ENCODE measurements at regions not wholly inside any gene's neighbourhood (a gene's known extent, or its start where the extent isn't known, plus 50 kb on each side); places are given as distances from the start of the nearest gene placed in this dataset.

DNA sequence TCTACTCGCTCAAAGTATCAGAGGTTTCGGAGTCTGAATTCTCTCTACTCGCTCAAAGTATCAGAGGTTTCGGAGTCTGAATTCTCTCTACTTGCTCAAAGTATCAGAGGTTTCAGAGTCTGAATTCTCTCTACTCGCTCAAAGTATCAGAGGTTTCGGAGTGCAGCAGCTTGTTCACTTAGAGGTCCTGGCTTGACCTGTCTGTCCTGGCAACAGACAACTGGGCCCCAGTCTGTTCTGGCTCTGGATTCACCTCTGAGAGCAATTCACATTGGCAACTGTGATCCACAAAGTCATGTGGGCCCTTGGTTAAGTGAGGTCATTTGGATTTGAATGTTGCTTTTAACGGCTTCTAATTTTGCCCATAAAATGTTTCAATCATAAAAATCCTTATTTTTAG lies 63.9 kb upstream of the ST8SIA6 start:
- 83 to 89% methylated on average over 7 of the region's 7 CpGs for WGBS, 2 donors
- intact Hi-C loops (cut with DNase I) = no loop called here
- TF ChIP-seq CTCF (IDR thresholded peaks at IDR 0.05) = no peak
- TF ChIP-seq POLR2A (IDR thresholded peaks at IDR 0.05) = no peak
- H3K9me3 ChIP-seq = no peaks in the 10 kb centered on the region
- H3K36me3 ChIP-seq (replicated peaks in 1 of 2; ENCODE audit: insufficient read depth in 1 of 2, low read depth in 2 of 2) = no peaks in the 10 kb centered on the region
- no peak for ATAC-seq
- no peak for DNase-seq
- no peaks in the 10 kb centered on the region for H3K4me1 ChIP-seq
- no peaks in the 10 kb centered on the region for H3K27me3 ChIP-seq
- no peak overlapping the region for H3K4me3 ChIP-seq
- no peak overlapping the region for H3K27ac ChIP-seq

DNA sequence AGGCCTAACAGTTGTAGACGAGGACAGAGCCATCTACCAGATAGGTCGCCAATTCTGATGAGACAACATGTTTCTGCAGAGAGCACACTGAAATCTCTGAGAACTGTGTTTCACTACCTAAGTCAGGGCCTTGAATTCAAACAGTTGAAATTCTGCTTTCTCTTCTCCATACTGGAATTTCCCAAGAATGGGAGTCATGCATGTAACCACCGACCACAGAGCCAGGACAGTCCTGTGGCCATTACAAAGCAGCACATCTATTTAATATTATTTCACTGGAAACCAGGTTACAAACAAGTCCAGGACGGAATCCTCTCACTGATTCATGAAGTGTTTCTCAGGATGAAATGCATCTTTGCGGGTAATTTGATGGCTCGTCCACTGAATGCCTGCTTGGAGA lies 62.0 kb upstream of the ST8SIA6 start:
- WGBS, 2 donors = 72 to 76% methylated on average over 6 of the region's 6 CpGs
- Histone ChIP-seq H3K27ac (no peak overlapping the region), H3K4me3 (no peak overlapping the region), H3K27me3 (no peaks in the 10 kb centered on the region), H3K4me1 (peaks cover 6% of the 10 kb centered on the region), H3K9me3 (no peaks in the 10 kb centered on the region), H3K36me3 (replicated peaks in 1 of 2; ENCODE audit: insufficient read depth in 1 of 2, low read depth in 2 of 2) (no peaks in the 10 kb centered on the region)
- TF ChIP-seq CTCF (IDR thresholded peaks at IDR 0.05) = no peak
- no peak for TF ChIP-seq POLR2A (IDR thresholded peaks at IDR 0.05)
- DNase-seq (no peak), ATAC-seq (no peak)
- intact Hi-C loops (cut with DNase I) = no loop called here

- peak; percentile 59 to 77 (median 64) for DNase-seq
- no peak overlapping the region for H3K27ac ChIP-seq
- no peaks in the 10 kb centered on the region for H3K27me3 ChIP-seq
- peak; percentile 66 for ATAC-seq
- no peak overlapping the region for H3K4me3 ChIP-seq
- TF ChIP-seq POLR2A (IDR thresholded peaks at IDR 0.05) (no peak), CTCF (IDR thresholded peaks at IDR 0.05) (no peak)
- no peaks in the 10 kb centered on the region for H3K36me3 ChIP-seq (replicated peaks in 1 of 2; ENCODE audit: insufficient read depth in 1 of 2, low read depth in 2 of 2)
- WGBS, 2 donors = 65 to 82% methylated on average over 5 of the region's 5 CpGs
- peaks cover 6% of the 10 kb centered on the region for H3K4me1 ChIP-seq
- no peaks in the 10 kb centered on the region for H3K9me3 ChIP-seq
- intact Hi-C loops (cut with DNase I) = no loop called here
Measured at GRCh38 chr10:17512341-17513001, 58.1 kb upstream of the ST8SIA6 start.

- no peak overlapping the region for H3K4me3 ChIP-seq
- H3K9me3 ChIP-seq = no peaks in the 10 kb centered on the region
- WGBS, 2 donors = 77 to 81% methylated on average over 5 of the region's 5 CpGs
- no peak overlapping the region for H3K27ac ChIP-seq
- TF ChIP-seq POLR2A (IDR thresholded peaks at IDR 0.05) (no peak), CTCF (IDR thresholded peaks at IDR 0.05) (no peak)
- no peaks in the 10 kb centered on the region for H3K36me3 ChIP-seq (replicated peaks in 1 of 2; ENCODE audit: insufficient read depth in 1 of 2, low read depth in 2 of 2)
- ATAC-seq (no peak), DNase-seq (no peak)
- intact Hi-C loops (cut with DNase I) = no loop called here
- H3K27me3 ChIP-seq = no peaks in the 10 kb centered on the region
- peaks cover 6% of the 10 kb centered on the region for H3K4me1 ChIP-seq
Measured at GRCh38 chr10:17510242-17510908, 56.0 kb upstream of the ST8SIA6 start.

DNA sequence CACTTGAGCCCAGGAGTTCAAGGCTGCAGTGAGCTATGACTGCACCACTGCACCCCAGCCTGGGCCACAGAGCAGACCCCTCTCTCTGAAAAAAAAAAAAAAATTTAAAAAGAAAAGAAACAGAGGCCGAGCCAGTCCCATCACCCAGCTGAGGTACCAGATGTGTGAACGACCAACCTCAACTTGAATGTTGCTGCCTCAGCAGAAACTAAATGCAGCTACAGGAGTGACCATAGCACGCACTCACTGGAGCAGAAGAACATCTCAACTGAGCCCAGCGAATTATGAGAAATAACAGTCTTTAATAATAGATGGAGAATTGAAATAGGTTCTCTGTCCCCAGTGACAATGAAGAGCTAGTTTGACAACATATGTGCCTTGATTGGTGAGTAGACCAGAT lies 53.1 kb upstream of the ST8SIA6 start:
- 82 to 87% methylated on average over 4 of the region's 4 CpGs for WGBS, 2 donors
- Histone ChIP-seq H3K4me1 (peaks cover 3% of the 10 kb centered on the region), H3K9me3 (no peaks in the 10 kb centered on the region), H3K27ac (no peak overlapping the region), H3K27me3 (no peaks in the 10 kb centered on the region), H3K36me3 (replicated peaks in 1 of 2; ENCODE audit: insufficient read depth in 1 of 2, low read depth in 2 of 2) (no peaks in the 10 kb centered on the region), H3K4me3 (no peak overlapping the region)
- intact Hi-C loops (cut with DNase I) = no loop called here
- no peak for TF ChIP-seq POLR2A (IDR thresholded peaks at IDR 0.05)
- TF ChIP-seq CTCF (IDR thresholded peaks at IDR 0.05) = no peak
- no peak for DNase-seq
- no peak for ATAC-seq
